OCI-LY1 (cell line): ENCODE measurements at regions not wholly inside any gene's neighbourhood (a gene's known extent, or its start where the extent isn't known, plus 50 kb on each side); places are given as distances from the start of the nearest gene placed in this dataset.

ENCODE experiments used
- H2AFZ ChIP-seq: fragments of 200-600 bp; sonication (generic), shearing (Covaris generic); 2 replicates; pipeline ENCODE4 v1.6.0; 2014; ENCODE audit warnings: antibody characterized with exemption, mild to moderate bottlenecking, low read length
- H3F3A ChIP-seq: fragments of 200-600 bp; sonication (generic), shearing (Covaris generic); 2 replicates; pipeline ENCODE4 v1.6.0; 2014; ENCODE audit warnings: mild to moderate bottlenecking, antibody characterized with exemption, low read length, moderate library complexity; ENCODE audit not compliant: insufficient read depth
- H3K27ac ChIP-seq: fragments of 200-600 bp; sonication (generic); 2 replicates; pipeline ENCODE4 v1.5.1; 2014; ENCODE audit warnings: low read length, mixed run types, mild to moderate bottlenecking, low read depth; ENCODE audit not compliant: poor library complexity, severe bottlenecking
- H3K27me3 ChIP-seq: fragments of 200-600 bp; sonication (generic); 2 replicates; pipeline ENCODE4 v1.6.0; 2014; ENCODE audit warnings: antibody characterized with exemption, mild to moderate bottlenecking, low read length, moderate library complexity; ENCODE audit not compliant: insufficient read depth
- H3K36me3 ChIP-seq: fragments of 200-600 bp; sonication (generic); 2 replicates; pipeline ENCODE4 v1.6.1; 2014; ENCODE audit warnings: mild to moderate bottlenecking, antibody characterized with exemption, low read length, moderate library complexity, mixed read lengths; ENCODE audit not compliant: insufficient read depth
- H3K4me1 ChIP-seq: fragments of 200-600 bp; sonication (generic); 2 replicates; pipeline ENCODE4 v1.5.1; 2014; ENCODE audit warnings: mild to moderate bottlenecking, low read length, moderate library complexity; ENCODE audit not compliant: insufficient read depth, severe bottlenecking
- H3K4me2 ChIP-seq: fragments of 200-600 bp; sonication (generic), shearing (Covaris generic); 2 replicates; pipeline ENCODE4 v1.6.1; 2014; ENCODE audit warnings: low read length
- H3K4me3 ChIP-seq: fragments of 200-600 bp; sonication (generic); 2 replicates; pipeline ENCODE4 v1.5.1; 2014; ENCODE audit warnings: low read length, low read depth, mild to moderate bottlenecking, mixed read lengths; ENCODE audit not compliant: poor library complexity, severe bottlenecking
- H3K79me2 ChIP-seq: fragments of 200-600 bp; shearing (Covaris generic); 2 replicates; pipeline ENCODE4 v1.6.1; 2016; ENCODE audit warnings: mixed run types, low read length, mixed read lengths; ENCODE audit not compliant: insufficient read depth
- H3K9ac ChIP-seq: fragments of 200-600 bp; sonication (generic), shearing (Covaris generic); 2 replicates; pipeline ENCODE4 v1.6.1; 2014; ENCODE audit warnings: mild to moderate bottlenecking, low read length, mixed read lengths
- H3K9me2 ChIP-seq: fragments of 200-600 bp; sonication (generic), shearing (Covaris generic); 2 replicates; pipeline ENCODE4 v1.6.1; 2014; ENCODE audit warnings: low read depth, mild to moderate bottlenecking, low read length, mixed read lengths
- H3K9me3 ChIP-seq: fragments of 200-600 bp; shearing (Covaris generic); 2 replicates; pipeline ENCODE4 v1.6.1; 2014; ENCODE audit warnings: low read length, mixed read lengths
- H4K20me1 ChIP-seq: fragments of 200-600 bp; sonication (generic), shearing (Covaris generic); 2 replicates; pipeline ENCODE4 v1.6.0; 2016; ENCODE audit warnings: mild to moderate bottlenecking, low read length; ENCODE audit not compliant: insufficient read depth
- EZH2 ChIP-seq: fragments of 200-600 bp; sonication (generic), shearing (Covaris generic); IDR thresholded peaks from 2 replicates; pipeline ENCODE4 v1.8.0; 2017; ENCODE audit warnings: borderline replicate concordance, mixed run types, mild to moderate bottlenecking, antibody characterized with exemption, low read length, moderate library complexity, mixed read lengths
- TF ChIP-seq, protein P1 (sequence below): fragments of 200-600 bp; sonication (generic), shearing (Covaris generic); IDR thresholded peaks from 2 replicates; pipeline ENCODE4 v1.5.1; 2017; ENCODE audit warnings: mild to moderate bottlenecking, antibody characterized with exemption, low read length, moderate library complexity, mixed read lengths

DNA sequence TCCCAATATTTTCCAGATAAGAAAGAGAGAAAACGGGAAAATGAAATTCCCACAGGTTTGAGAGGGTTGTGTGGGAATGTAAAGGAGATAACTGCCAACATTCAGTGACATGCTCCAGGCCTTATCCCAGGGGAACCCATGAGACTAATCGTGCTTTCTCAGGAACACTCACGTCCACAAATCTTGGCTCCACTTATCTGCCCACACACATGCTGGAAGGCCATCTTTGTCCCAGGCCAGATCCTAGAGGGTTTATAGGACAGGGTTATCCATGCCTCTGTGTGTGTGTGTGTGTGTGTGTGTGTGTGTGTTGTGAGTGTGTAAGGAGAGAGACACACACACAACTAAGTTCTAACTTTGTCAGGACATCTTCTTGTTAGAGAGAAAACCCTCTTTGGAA, 182.2 kb upstream of the E2F7 start:
- H3K9me3 ChIP-seq = no peaks in the 10 kb centered on the region
- H3K79me2 ChIP-seq = no peaks in the 10 kb centered on the region
- H2AFZ ChIP-seq = no peak overlapping the region
- no peak overlapping the region for H3K9ac ChIP-seq
- H3K4me1 ChIP-seq = no peaks in the 10 kb centered on the region
- TF ChIP-seq, protein P1, sequence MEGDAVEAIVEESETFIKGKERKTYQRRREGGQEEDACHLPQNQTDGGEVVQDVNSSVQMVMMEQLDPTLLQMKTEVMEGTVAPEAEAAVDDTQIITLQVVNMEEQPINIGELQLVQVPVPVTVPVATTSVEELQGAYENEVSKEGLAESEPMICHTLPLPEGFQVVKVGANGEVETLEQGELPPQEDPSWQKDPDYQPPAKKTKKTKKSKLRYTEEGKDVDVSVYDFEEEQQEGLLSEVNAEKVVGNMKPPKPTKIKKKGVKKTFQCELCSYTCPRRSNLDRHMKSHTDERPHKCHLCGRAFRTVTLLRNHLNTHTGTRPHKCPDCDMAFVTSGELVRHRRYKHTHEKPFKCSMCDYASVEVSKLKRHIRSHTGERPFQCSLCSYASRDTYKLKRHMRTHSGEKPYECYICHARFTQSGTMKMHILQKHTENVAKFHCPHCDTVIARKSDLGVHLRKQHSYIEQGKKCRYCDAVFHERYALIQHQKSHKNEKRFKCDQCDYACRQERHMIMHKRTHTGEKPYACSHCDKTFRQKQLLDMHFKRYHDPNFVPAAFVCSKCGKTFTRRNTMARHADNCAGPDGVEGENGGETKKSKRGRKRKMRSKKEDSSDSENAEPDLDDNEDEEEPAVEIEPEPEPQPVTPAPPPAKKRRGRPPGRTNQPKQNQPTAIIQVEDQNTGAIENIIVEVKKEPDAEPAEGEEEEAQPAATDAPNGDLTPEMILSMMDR = no peak
- TF ChIP-seq EZH2 = no peak
- no peak overlapping the region for H3K4me2 ChIP-seq
- H3K9me2 ChIP-seq = no peaks in the 10 kb centered on the region
- no peaks in the 10 kb centered on the region for H4K20me1 ChIP-seq
- H3K27me3 ChIP-seq = no peaks in the 10 kb centered on the region
- H3K36me3 ChIP-seq = no peaks in the 10 kb centered on the region
- no peak overlapping the region for H3K27ac ChIP-seq
- H3F3A ChIP-seq = no peaks in the 10 kb centered on the region
- no peak overlapping the region for H3K4me3 ChIP-seq

DNA sequence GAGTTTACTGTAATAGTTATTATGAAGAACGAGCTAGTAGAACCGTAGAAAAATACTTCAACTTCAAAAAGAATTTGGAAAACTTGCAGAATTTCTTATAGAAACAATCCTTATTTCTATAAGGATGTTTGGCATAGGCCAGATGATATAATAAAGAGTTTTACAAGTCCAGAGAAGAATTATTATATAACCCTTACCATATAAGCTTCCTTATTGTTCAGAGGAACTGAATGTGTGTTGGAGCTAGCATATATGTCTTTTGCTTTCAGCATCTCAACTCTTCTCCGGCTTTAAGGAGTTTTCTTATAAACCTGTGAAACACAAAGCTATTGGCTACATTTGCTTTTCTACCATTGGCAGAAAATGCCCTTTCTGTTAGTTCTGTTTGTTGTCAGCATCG, 178.0 kb upstream of the E2F7 start:
- Histone ChIP-seq H3K27ac (no peak overlapping the region), H3K9me2 (no peaks in the 10 kb centered on the region), H2AFZ (no peak overlapping the region), H3K27me3 (no peaks in the 10 kb centered on the region), H3K4me1 (no peaks in the 10 kb centered on the region), H3K9me3 (no peaks in the 10 kb centered on the region), H3F3A (no peaks in the 10 kb centered on the region), H3K4me2 (no peak overlapping the region), H3K79me2 (no peaks in the 10 kb centered on the region), H3K36me3 (no peaks in the 10 kb centered on the region), H4K20me1 (no peaks in the 10 kb centered on the region), H3K9ac (no peak overlapping the region), H3K4me3 (no peak overlapping the region)
- no peak for TF ChIP-seq EZH2
- TF ChIP-seq, protein P1 = no peak

DNA sequence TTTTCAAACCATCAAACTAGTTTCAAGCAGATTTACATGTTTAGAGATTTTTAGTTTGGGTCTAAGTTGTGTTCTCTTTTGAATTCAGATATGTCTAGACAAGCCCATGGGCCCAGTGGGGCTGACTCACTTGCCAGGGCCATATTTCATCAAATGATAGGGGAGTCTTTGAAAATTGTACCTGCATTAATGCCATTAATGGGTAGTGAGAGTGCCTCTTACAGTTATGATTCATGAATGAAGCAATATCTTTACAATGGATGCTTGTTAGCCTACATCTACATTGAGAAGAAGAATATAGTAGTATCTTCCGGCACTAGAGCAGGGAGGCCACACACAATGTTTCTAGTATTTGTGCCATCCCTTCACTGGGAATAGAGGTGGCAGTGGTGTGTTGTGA, 174.2 kb upstream of the E2F7 start:
- H3K4me1 ChIP-seq = no peaks in the 10 kb centered on the region
- TF ChIP-seq EZH2 = no peak
- TF ChIP-seq, protein P1 = no peak
- no peak overlapping the region for H3K9ac ChIP-seq
- H3K79me2 ChIP-seq = no peaks in the 10 kb centered on the region
- no peak overlapping the region for H3K27ac ChIP-seq
- H3K9me3 ChIP-seq = no peaks in the 10 kb centered on the region
- H3K4me2 ChIP-seq = no peak overlapping the region
- no peaks in the 10 kb centered on the region for H3K27me3 ChIP-seq
- H2AFZ ChIP-seq = no peak overlapping the region
- no peaks in the 10 kb centered on the region for H3F3A ChIP-seq
- H4K20me1 ChIP-seq = no peaks in the 10 kb centered on the region
- H3K9me2 ChIP-seq = no peaks in the 10 kb centered on the region
- no peaks in the 10 kb centered on the region for H3K36me3 ChIP-seq
- no peak overlapping the region for H3K4me3 ChIP-seq
